ENCODE measurements at regions not wholly inside any gene's neighbourhood (a gene's known extent, or its start where the extent isn't known, plus 50 kb on each side); places are given as distances from the start of the nearest gene placed in this dataset.

GRCh38 chr12:65556676-65557437, 267.4 kb upstream of the HMGA2 start:
- peak; percentile 45 for DNase-seq

GRCh38 chr12:65557438-65558181, 266.7 kb upstream of the HMGA2 start:
- no peak for DNase-seq

- no peak for DNase-seq
Observed at GRCh38 chr12:65560286-65560685, 264.0 kb upstream of the HMGA2 start.

GRCh38 chr12:65561798-65562382, 262.4 kb upstream of the HMGA2 start:
- DNase-seq: no peak

- no peak for DNase-seq
Observed at GRCh38 chr12:65565601-65566560, 258.4 kb upstream of the HMGA2 start.

GRCh38 chr12:65566751-65567150, 257.5 kb upstream of the HMGA2 start:
- DNase-seq: no peak

- DNase-seq: peak; percentile 3
Observed at GRCh38 chr12:65567820-65568219, 256.5 kb upstream of the HMGA2 start.

GRCh38 chr12:65568517-65568916, 255.8 kb upstream of the HMGA2 start:
- DNase-seq: no peak

- no peak for DNase-seq
Observed at GRCh38 chr12:65570451-65571130, 253.7 kb upstream of the HMGA2 start.

- no peak for DNase-seq
Observed at GRCh38 chr12:65574867-65575266, 249.4 kb upstream of the HMGA2 start.

GRCh38 chr12:65584016-65584415, 240.3 kb upstream of the HMGA2 start:
- DNase-seq: no peak

GRCh38 chr12:65585648-65586602, 238.4 kb upstream of the HMGA2 start:
- DNase-seq: no peak

- no peak for DNase-seq
Observed at GRCh38 chr12:65586796-65587195, 237.5 kb upstream of the HMGA2 start.

- DNase-seq: no peak
Observed at GRCh38 chr12:65590318-65590717, 234.0 kb upstream of the HMGA2 start.

- no peak for DNase-seq
Observed at GRCh38 chr12:65592416-65592815, 231.9 kb upstream of the HMGA2 start.

GRCh38 chr12:65593239-65593701, 231.0 kb upstream of the HMGA2 start:
- DNase-seq: no peak

- DNase-seq: no peak
Observed at GRCh38 chr12:65594409-65594808, 229.9 kb upstream of the HMGA2 start.

GRCh38 chr12:65595016-65595560, 229.2 kb upstream of the HMGA2 start:
- DNase-seq: no peak

- DNase-seq: no peak
Observed at GRCh38 chr12:65596514-65597091, 227.7 kb upstream of the HMGA2 start.

- no peak for DNase-seq
Observed at GRCh38 chr12:65597527-65597926, 226.8 kb upstream of the HMGA2 start.

Data from NCI-H69 (cell line).